NCI-H2196 treated with DMSO at 0.1 percent for 48 hours (cell line): ENCODE measurements at regions not wholly inside any gene's neighbourhood (a gene's known extent, or its start where the extent isn't known, plus 50 kb on each side); places are given as distances from the start of the nearest gene placed in this dataset.
A peak's percentile ranks its signal among the peaks of the same experiment; 100 is the strongest.
"Not testable (repeated sequence)": the region's sequence is repeated elsewhere in the genome, so short reads cannot be mapped to it uniquely, and the experiment has no call there.

ENCODE experiments used
- DNase-seq: peaks from one replicate; lab custom pipeline; 2025; ENCODE audit not compliant: unreplicated experiment; lab: John Stamatoyannopoulos, UW

DNA sequence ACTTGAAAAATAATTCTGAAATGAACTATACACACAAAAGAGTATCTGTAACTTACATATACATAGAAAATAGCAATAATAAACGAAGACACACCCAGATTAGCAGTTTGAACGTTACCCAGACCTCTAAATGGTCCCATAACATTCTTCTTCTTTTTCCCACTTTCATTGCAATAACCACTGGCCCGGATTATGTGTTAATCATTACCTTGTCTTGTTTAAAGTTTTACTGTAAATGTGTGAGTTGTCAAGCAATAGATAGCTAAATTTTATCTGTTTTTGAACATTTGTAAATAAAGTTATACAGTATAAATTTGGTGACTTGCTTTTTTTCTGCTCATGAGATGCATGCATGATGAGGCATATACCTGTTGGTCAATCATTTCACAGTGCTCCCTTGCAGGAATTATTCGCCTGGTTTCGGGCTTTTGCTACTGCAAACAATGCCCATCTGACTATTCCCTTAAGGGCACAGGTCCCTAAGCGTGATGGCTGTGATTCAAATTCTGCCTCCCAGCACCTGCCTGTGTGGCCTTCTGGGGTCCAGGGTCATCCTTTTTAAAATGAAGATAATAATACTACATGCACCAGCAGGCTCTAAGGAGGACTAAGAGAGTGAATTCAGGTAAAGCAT is 66.1 kb downstream of the GADD45G start:
- DNase-seq = no peak

GRCh38 chr9:89674667-89675057 is 69.8 kb downstream of the GADD45G start:
- no peak for DNase-seq

GRCh38 chr9:89675058-89675742 is 70.4 kb downstream of the GADD45G start:
- peak; percentile 94 for DNase-seq

GRCh38 chr9:89676281-89676680 is 71.5 kb downstream of the GADD45G start:
- DNase-seq = peak; percentile 93

- DNase-seq = peak; percentile 75
Observed at GRCh38 chr9:89677702-89678395, 73.0 kb downstream of the GADD45G start.

GRCh38 chr9:89678396-89679015 is 73.7 kb downstream of the GADD45G start:
- peak; percentile 58 for DNase-seq

DNA sequence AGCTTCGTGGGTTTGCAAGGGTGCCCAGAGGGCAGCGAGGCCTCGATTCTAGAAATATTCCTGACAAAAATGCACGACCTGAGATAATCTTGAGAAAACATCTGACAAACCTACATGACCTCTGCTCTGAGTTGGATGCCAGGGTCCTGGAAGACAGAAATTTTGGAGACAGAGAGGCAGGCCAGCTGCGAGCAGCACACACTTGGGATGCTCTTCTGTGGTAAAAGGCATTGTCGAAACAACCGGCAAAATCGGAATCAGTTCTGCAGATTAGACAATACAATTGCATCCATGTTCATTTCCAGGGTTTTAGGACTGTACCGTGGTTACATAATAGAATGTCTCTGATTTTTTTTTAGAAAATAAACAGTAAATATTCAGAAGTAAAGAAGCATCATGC is 74.2 kb downstream of the GADD45G start:
- DNase-seq = no peak

DNA sequence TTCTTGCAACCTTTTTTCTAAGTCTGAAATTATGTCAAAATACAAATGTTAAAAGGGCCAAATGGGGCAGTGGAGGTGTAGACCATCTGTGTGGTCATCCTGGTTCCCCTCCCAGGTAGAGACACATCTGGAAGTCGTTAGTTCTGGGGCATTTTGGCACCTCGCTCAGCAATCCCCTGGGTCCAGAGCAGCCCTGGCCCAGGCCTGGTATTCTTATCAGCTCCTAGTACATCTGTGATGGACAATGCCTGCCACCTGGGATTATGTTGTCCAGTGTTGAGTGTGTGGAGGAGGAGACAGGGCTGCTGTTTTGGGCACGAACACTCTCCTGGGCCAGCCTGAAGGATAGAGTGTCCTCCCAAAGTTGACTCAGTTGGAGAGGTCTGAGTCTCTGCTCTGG is 74.8 kb downstream of the GADD45G start:
- DNase-seq = no peak

GRCh38 chr9:89680547-89681467 is 76.0 kb downstream of the GADD45G start:
- no peak for DNase-seq

DNA sequence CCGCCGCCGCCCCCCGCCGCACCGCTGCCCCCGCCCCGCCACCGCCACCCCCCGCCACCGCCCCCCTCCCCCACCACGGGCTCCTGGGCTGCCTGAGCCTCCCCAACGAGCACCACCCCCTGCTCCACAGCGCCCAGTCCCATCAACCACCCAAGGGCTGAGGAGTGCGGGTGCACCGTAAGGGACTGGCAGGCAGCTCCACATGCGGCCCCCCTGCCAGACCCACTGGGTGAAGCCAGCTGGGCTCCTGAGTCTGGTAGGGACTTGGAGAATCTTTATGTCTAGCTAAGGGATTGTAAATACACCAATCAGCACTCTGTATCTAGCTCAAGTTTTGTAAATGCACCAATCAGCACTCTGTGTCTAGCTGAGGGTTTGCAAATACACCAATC is 76.7 kb downstream of the GADD45G start:
- not testable (repeated sequence) for DNase-seq

DNA sequence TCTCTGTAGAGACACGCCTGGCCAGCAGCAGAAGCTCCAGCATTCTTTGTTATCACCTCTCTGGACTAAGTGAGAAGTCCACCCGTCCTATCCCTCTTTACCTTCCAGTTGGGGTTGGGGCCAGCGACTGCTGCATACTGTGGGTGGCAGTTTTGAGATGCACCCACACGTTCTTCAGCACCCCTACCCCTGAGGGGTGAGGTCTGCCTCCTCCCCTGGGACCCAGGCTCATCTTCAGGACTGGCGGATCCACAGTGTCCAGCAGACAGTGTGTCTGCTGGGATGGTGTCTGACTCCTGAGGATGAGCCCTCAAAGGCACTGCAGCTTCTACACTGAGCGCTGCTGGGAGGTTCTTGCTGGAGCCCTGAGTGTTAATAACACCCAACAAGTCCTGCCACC is 78.8 kb downstream of the GADD45G start:
- no peak for DNase-seq

DNA sequence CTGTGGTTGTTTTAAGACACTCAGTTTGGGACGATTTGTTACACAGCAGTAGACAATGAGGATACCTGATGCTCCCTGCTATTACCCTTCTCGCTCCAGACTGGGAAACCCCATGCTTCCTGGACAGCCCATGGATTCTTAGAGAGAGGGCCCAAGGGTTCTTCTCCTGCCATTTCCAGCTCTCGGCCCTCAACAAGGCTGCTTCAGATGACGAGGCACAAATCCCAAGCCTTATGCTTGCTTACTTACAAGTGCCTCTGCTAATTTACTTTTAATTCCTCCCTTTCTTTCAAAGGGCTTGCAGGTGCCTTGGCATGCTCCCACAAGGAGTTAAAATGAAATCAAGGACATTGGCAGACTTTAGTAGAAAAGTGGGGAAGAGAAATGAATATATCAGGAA is 79.4 kb downstream of the GADD45G start:
- DNase-seq = no peak

GRCh38 chr9:89684912-89685636 is 80.3 kb downstream of the GADD45G start:
- no peak for DNase-seq

- no peak for DNase-seq
Observed at GRCh38 chr9:89685698-89686097, 80.9 kb downstream of the GADD45G start.

DNA sequence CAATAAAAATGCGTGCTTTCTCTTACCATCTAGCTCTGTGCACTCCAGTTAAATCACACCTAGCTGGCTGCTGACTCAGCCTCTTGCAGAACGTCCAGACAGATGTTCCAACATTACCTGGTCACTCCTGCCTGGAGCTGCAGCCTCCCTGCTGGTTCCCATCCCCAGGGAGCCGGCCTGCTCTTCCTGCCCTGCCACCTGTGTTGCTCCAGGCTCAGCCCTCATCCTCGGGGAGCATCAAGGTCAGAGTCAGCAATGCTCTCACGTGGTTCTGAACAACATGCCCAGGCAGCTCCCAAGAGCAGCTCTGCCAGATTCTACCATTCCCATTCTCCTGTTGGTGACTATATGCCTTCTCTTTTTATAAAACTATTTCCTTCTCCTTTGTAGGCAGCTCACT is 81.3 kb downstream of the GADD45G start:
- peak; percentile 94 for DNase-seq

DNA sequence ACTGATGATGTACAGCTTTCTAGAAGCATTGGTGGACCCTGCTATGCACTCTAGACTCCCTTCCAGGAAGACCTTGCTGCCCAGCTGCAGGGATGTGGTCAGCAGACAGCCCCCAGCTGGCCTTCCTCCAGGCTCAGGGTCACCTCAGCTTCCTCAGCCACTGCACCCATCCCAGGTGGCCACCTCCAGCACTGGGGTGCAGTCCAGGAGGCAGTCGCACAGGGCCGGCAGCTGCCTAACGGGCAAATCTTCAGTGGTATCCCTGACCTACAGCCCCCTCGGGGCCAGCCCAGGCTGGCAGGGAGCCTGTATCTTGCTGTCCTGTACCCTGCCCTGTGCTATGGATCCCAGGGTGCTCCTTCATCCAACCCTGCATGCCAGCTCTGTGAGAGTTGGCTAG is 81.8 kb downstream of the GADD45G start:
- DNase-seq = no peak

DNA sequence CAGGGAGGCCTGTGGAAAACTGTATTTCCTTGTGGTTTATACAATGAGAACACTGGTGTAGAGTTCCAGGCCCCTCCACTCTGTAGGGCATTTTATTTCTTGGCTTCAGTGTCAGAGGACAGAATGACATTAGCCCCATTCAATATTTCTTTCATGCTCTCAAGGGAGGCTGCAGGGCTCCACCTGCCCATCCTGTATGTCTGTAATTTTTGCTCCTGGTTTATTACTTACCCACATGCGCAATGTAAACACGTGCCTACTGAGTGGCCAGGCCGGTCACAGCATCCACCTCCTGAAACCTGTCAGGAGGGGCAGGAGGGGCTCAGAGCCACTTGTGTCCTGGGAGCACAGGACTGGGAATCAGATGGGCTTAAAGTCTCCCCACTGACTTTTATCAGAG is 82.4 kb downstream of the GADD45G start:
- DNase-seq = peak; percentile 67

- DNase-seq = no peak
Observed at GRCh38 chr9:89687848-89688247, 83.0 kb downstream of the GADD45G start.

DNA sequence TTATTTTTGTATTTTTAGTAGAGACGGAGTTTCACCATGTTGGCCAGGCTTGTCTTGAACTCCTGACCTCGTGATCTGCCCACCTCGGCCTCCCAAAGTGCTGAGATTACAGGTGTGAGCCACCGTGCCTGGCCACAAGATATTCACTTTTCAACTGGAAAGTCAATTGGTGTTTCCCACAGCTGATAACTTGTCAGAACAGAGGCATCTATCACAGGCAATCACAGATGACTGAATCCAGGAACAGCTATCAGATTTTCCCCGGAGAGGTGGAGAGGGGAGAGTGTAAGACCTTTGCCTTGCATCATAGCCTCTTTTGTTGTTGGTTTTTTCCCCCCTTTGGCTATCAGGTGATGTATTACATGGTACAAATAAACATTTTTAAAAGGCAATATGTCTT is 84.5 kb downstream of the GADD45G start:
- not testable (repeated sequence) for DNase-seq

DNA sequence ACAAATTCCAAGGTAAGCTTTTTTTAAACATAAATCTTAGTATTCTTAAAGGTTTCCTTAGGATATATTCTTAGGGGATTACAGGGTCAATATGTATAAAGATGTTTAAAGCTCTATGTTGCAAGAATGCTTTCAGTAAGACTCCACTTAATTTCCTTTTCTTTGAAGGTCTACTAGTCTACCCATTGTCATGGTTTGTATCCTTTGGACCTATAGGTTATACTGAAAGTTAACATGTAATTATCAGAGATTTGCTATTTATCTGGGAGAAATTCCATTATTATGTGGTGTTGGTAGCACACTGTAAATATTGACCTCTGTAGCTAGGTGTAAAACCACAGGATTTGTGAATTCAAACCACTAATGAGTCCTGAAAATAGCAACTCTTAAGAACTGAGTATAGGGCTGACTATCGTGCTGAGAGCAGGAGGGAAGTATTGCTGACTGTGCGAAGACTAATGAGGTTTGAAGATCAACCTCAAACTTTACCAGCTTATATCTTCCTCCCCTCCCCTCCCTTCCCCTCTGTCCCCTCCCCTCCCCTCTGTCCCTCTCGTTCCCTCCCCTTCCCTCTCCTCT is 85.6 kb downstream of the GADD45G start:
- no peak for DNase-seq
